Amniotic stem cell (primary cell): ENCODE measurements at regions not wholly inside any gene's neighbourhood (a gene's known extent, or its start where the extent isn't known, plus 50 kb on each side); places are given as distances from the start of the nearest gene placed in this dataset.

Experiments
- DNase-seq: peaks from one replicate; lab custom pipeline; 2025; lab: John Stamatoyannopoulos, UW

GRCh38 chr20:60693496-60694133, 558.4 kb upstream of the CDH4 start:
- DNase-seq, result no peak

- no peak for DNase-seq
Observed at GRCh38 chr20:60694763-60695162, 557.3 kb upstream of the CDH4 start.

- no peak for DNase-seq
Observed at GRCh38 chr20:60695226-60696000, 556.6 kb upstream of the CDH4 start.

GRCh38 chr20:60697252-60697651, 554.8 kb upstream of the CDH4 start:
- no peak for DNase-seq

GRCh38 chr20:60700728-60701127, 551.3 kb upstream of the CDH4 start:
- no peak for DNase-seq

- DNase-seq, result no peak
Observed at GRCh38 chr20:60704147-60704546, 547.9 kb upstream of the CDH4 start.

- no peak for DNase-seq
Observed at GRCh38 chr20:60713396-60713795, 538.7 kb upstream of the CDH4 start.

- DNase-seq, result no peak
Observed at GRCh38 chr20:60715172-60715571, 536.9 kb upstream of the CDH4 start.

GRCh38 chr20:60718743-60719480, 533.1 kb upstream of the CDH4 start:
- no peak for DNase-seq

- DNase-seq, result no peak
Observed at GRCh38 chr20:60725311-60725906, 526.7 kb upstream of the CDH4 start.

- DNase-seq, result no peak
Observed at GRCh38 chr20:60727425-60727824, 524.6 kb upstream of the CDH4 start.

- DNase-seq, result no peak
Observed at GRCh38 chr20:60728705-60729104, 523.4 kb upstream of the CDH4 start.

GRCh38 chr20:60729135-60729900, 522.7 kb upstream of the CDH4 start:
- DNase-seq, result no peak

- no peak for DNase-seq
Observed at GRCh38 chr20:60732322-60732721, 519.7 kb upstream of the CDH4 start.

GRCh38 chr20:60748086-60748485, 504.0 kb upstream of the CDH4 start:
- DNase-seq, result no peak

- DNase-seq, result no peak
Observed at GRCh38 chr20:60749804-60750602, 502.1 kb upstream of the CDH4 start.

GRCh38 chr20:60750909-60751308, 501.2 kb upstream of the CDH4 start:
- no peak for DNase-seq

GRCh38 chr20:60751826-60752225, 500.2 kb upstream of the CDH4 start:
- no peak for DNase-seq

GRCh38 chr20:60752741-60753420, 499.2 kb upstream of the CDH4 start:
- no peak for DNase-seq

- no peak for DNase-seq
Observed at GRCh38 chr20:60754856-60755255, 497.2 kb upstream of the CDH4 start.
